ENCODE measurements at regions not wholly inside any gene's neighbourhood (a gene's known extent, or its start where the extent isn't known, plus 50 kb on each side); places are given as distances from the start of the nearest gene placed in this dataset.

GRCh38 chr13:112245989-112246388 is 130.2 kb upstream of the SPACA7 start:
- TF ChIP-seq CTCF (IDR thresholded peaks at IDR 0.05): no peak
- no peak for TF ChIP-seq POLR2A (IDR thresholded peaks at IDR 0.05; ENCODE audit: low read depth)
- no peak for TF ChIP-seq POLR2AphosphoS5 (IDR thresholded peaks at IDR 0.05)

Data from esophagus muscularis mucosa (tissue), 3 donors.